GM23338 (cell line): ENCODE measurements at regions not wholly inside any gene's neighbourhood (a gene's known extent, or its start where the extent isn't known, plus 50 kb on each side); places are given as distances from the start of the nearest gene placed in this dataset.

Source experiments
- ATAC-seq: fragments of 200-7000 bp; cut with Tn5 transposase; 3 replicates; pipeline ENCODE4 v1.9.1; 2020
- DNase-seq: peaks from one replicate; pipeline ENCODE4 v3.0.0-alpha.2; 2015; ENCODE audit warnings: low spot score
- H2AFZ ChIP-seq: fragments of 200-600 bp; sonication (generic); 2 replicates; pipeline ENCODE4 v1.8.0; 2016; ENCODE audit warnings: antibody characterized with exemption, mild to moderate bottlenecking, moderate library complexity
- H3F3A ChIP-seq: fragments of 200-600 bp; sonication (generic); replicated peaks from 2 replicates; pipeline ENCODE4 v1.8.0; 2017; ENCODE audit warnings: antibody characterized with exemption, mixed run types, low read depth
- H3K27ac ChIP-seq: fragments of 200-600 bp; sonication (generic); 2 replicates; pipeline ENCODE4 v1.6.1; 2016; ENCODE audit warnings: low read depth
- H3K27me3 ChIP-seq: fragments of 200-600 bp; sonication (generic); 2 replicates; pipeline ENCODE4 v1.8.0; 2016; ENCODE audit warnings: mild to moderate bottlenecking, mixed run types, moderate library complexity; ENCODE audit not compliant: insufficient read depth
- H3K36me3 ChIP-seq: fragments of 200-600 bp; sonication (generic); 2 replicates; pipeline ENCODE4 v1.8.0; 2016; ENCODE audit warnings: mild to moderate bottlenecking; ENCODE audit not compliant: insufficient read depth
- H3K4me1 ChIP-seq: fragments of 200-600 bp; sonication (generic); 2 replicates; pipeline ENCODE4 v1.8.0; 2016; ENCODE audit warnings: mild to moderate bottlenecking, moderate library complexity; ENCODE audit not compliant: insufficient read depth
- H3K4me2 ChIP-seq: fragments of 200-600 bp; sonication (generic); 2 replicates; pipeline ENCODE4 v1.7.1; 2017; ENCODE audit warnings: mixed run types
- H3K4me3 ChIP-seq: fragments of 200-600 bp; sonication (generic); 2 replicates; pipeline ENCODE4 v1.6.1; 2016; ENCODE audit warnings: mixed run types
- H3K79me2 ChIP-seq: fragments of 200-600 bp; sonication (generic); replicated peaks from 2 replicates; pipeline ENCODE4 v1.8.0; 2017; ENCODE audit warnings: mild to moderate bottlenecking; ENCODE audit not compliant: insufficient read depth
- H3K9me2 ChIP-seq: fragments of 200-600 bp; sonication (generic); 2 replicates; pipeline ENCODE4 v1.8.0; 2017; ENCODE audit not compliant: insufficient read depth
- H4K20me1 ChIP-seq: fragments of 200-600 bp; sonication (generic); replicated peaks from 2 replicates; pipeline ENCODE4 v1.8.0; 2017; ENCODE audit warnings: mild to moderate bottlenecking; ENCODE audit not compliant: insufficient read depth
- H3K27ac Mint-ChIP-seq: 2 replicates; pipeline ENCODE4 v1.8.0; 2020; ENCODE audit warnings: inconsistent platforms, mild to moderate bottlenecking, moderate library complexity, mixed read lengths
- H3K27me3 Mint-ChIP-seq: 3 replicates; pipeline ENCODE4 v1.8.0; 2022; ENCODE audit warnings: low read depth, mild to moderate bottlenecking, moderate library complexity, mixed read lengths, inconsistent platforms; ENCODE audit not compliant: insufficient read depth, poor library complexity
- H3K36me3 Mint-ChIP-seq: 3 replicates; pipeline ENCODE4 v1.8.0; 2021; ENCODE audit warnings: low read depth, mild to moderate bottlenecking, inconsistent platforms, moderate library complexity, mixed read lengths
- H3K4me1 Mint-ChIP-seq: 3 replicates; pipeline ENCODE4 v1.8.0; 2020; ENCODE audit warnings: mild to moderate bottlenecking, inconsistent platforms, mixed read lengths
- H3K4me3 Mint-ChIP-seq: 3 replicates; pipeline ENCODE4 v1.8.0; 2021; ENCODE audit warnings: moderate library complexity, mild to moderate bottlenecking, inconsistent platforms, mixed read lengths
- H3K9me3 Mint-ChIP-seq: 3 replicates; pipeline ENCODE4 v1.8.0; 2020; ENCODE audit warnings: moderate library complexity, mild to moderate bottlenecking, inconsistent platforms, mixed read lengths
- CREB1 ChIP-seq: fragments of 250-450 bp; sonication (Bioruptor Pico); IDR thresholded peaks from 2 replicates; pipeline ENCODE4 v1.5.0; 2020; ENCODE audit warnings: low read depth, mild to moderate bottlenecking, moderate library complexity
- EZH2 ChIP-seq: fragments of 200-600 bp; sonication (generic); IDR thresholded peaks from one replicate; pipeline ENCODE4 v1.8.0; 2017; ENCODE audit warnings: antibody characterized with exemption, mild to moderate bottlenecking, low read depth; ENCODE audit not compliant: unreplicated experiment
- EZH2phosphoT487 ChIP-seq: fragments of 200-600 bp; sonication (generic); IDR thresholded peaks from one replicate; pipeline ENCODE4 v1.8.1; 2018; ENCODE audit warnings: antibody characterized with exemption; ENCODE audit not compliant: unreplicated experiment
- JUNB ChIP-seq: IDR thresholded peaks from one replicate; pipeline ENCODE4 v1.6.1; 2016; ENCODE audit warnings: antibody characterized with exemption; ENCODE audit not compliant: unreplicated experiment
- NANOG ChIP-seq: IDR thresholded peaks from 2 replicates; pipeline ENCODE4 v1.6.1; 2016; ENCODE audit warnings: antibody characterized with exemption, borderline replicate concordance
- POLR2AphosphoS5 ChIP-seq: IDR thresholded peaks from 2 replicates; pipeline ENCODE4 v1.6.1; 2016; ENCODE audit warnings: antibody characterized with exemption, low read depth
- STAT1 ChIP-seq: IDR thresholded peaks from one replicate; pipeline ENCODE4 v1.6.1; 2016; ENCODE audit warnings: antibody characterized with exemption; ENCODE audit not compliant: unreplicated experiment
- ZNF114 ChIP-seq: fragments of 250-450 bp; sonication (Bioruptor Pico); IDR thresholded peaks from 2 replicates; pipeline ENCODE4 v1.5.0; 2020; ENCODE audit warnings: mild to moderate bottlenecking, moderate library complexity
- ZNF331 ChIP-seq: fragments of 250-450 bp; sonication (Bioruptor Pico); IDR thresholded peaks from 2 replicates; pipeline ENCODE4 v1.5.0; 2020; ENCODE audit warnings: low read depth, mild to moderate bottlenecking, moderate library complexity
- TF ChIP-seq, protein P1 (sequence below): fragments of 250-450 bp; sonication (Bioruptor Pico); IDR thresholded peaks from 2 replicates; pipeline ENCODE4 v1.5.0; 2020; ENCODE audit warnings: mild to moderate bottlenecking, moderate library complexity
- TF ChIP-seq, protein P2 (sequence below): IDR thresholded peaks from 2 replicates; pipeline ENCODE4 v1.6.1; 2016; ENCODE audit warnings: antibody characterized with exemption
- TF ChIP-seq, protein P3 (sequence below): IDR thresholded peaks from one replicate; pipeline ENCODE4 v1.6.1; 2018; ENCODE audit warnings: antibody characterized with exemption; ENCODE audit not compliant: unreplicated experiment
- TF ChIP-seq, protein P4 (sequence below), 2 experiments: fragments of 200-600 bp in 1 of 2; sonication (generic) in 1 of 2; conservative IDR thresholded peaks; 2 replicates each; pipeline versions ENCODE4 v1.5.1 to v1.6.1; 2016 to 2017; ENCODE audit warnings: antibody characterized with exemption in 2 of 2, low read depth in 2 of 2, mild to moderate bottlenecking in 2 of 2, moderate library complexity in 1 of 2

DNA sequence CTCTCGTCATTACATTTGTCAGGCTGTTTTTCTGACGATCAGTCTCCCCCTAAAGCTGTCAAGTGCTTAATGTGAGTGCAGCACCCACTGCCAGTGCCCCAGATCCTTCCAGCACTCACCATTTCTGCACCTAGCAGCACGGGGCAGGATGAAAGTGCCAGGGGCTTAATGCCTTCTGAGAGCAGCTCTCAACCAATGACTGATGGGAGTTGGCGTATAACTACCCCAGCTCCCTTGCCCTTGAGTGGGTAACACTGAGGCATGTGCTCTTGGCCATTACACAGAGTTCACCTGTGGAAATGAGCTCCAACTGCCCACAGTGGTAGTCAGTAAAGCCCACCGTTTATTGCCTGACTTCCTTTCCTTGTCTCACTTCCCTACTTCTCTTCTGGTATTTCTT, 226.2 kb upstream of the BCOR start:
- peaks cover 6% of the 10 kb centered on the region for H3K27me3 Mint-ChIP-seq
- no peak overlapping the region for H3K4me2 ChIP-seq
- no peak overlapping the region for H2AFZ ChIP-seq
- H3K9me2 ChIP-seq: no peaks in the 10 kb centered on the region
- DNase-seq: no peak
- TF ChIP-seq POLR2AphosphoS5 (no peak), ZNF114 (CRISPR knock-in tag) (no peak), EZH2phosphoT487 (no peak), ZNF331 (CRISPR knock-in tag) (no peak), NANOG (no peak), CREB1 (no peak), STAT1 (no peak), EZH2 (no peak), JUNB (no peak)
- TF ChIP-seq, protein P1, sequence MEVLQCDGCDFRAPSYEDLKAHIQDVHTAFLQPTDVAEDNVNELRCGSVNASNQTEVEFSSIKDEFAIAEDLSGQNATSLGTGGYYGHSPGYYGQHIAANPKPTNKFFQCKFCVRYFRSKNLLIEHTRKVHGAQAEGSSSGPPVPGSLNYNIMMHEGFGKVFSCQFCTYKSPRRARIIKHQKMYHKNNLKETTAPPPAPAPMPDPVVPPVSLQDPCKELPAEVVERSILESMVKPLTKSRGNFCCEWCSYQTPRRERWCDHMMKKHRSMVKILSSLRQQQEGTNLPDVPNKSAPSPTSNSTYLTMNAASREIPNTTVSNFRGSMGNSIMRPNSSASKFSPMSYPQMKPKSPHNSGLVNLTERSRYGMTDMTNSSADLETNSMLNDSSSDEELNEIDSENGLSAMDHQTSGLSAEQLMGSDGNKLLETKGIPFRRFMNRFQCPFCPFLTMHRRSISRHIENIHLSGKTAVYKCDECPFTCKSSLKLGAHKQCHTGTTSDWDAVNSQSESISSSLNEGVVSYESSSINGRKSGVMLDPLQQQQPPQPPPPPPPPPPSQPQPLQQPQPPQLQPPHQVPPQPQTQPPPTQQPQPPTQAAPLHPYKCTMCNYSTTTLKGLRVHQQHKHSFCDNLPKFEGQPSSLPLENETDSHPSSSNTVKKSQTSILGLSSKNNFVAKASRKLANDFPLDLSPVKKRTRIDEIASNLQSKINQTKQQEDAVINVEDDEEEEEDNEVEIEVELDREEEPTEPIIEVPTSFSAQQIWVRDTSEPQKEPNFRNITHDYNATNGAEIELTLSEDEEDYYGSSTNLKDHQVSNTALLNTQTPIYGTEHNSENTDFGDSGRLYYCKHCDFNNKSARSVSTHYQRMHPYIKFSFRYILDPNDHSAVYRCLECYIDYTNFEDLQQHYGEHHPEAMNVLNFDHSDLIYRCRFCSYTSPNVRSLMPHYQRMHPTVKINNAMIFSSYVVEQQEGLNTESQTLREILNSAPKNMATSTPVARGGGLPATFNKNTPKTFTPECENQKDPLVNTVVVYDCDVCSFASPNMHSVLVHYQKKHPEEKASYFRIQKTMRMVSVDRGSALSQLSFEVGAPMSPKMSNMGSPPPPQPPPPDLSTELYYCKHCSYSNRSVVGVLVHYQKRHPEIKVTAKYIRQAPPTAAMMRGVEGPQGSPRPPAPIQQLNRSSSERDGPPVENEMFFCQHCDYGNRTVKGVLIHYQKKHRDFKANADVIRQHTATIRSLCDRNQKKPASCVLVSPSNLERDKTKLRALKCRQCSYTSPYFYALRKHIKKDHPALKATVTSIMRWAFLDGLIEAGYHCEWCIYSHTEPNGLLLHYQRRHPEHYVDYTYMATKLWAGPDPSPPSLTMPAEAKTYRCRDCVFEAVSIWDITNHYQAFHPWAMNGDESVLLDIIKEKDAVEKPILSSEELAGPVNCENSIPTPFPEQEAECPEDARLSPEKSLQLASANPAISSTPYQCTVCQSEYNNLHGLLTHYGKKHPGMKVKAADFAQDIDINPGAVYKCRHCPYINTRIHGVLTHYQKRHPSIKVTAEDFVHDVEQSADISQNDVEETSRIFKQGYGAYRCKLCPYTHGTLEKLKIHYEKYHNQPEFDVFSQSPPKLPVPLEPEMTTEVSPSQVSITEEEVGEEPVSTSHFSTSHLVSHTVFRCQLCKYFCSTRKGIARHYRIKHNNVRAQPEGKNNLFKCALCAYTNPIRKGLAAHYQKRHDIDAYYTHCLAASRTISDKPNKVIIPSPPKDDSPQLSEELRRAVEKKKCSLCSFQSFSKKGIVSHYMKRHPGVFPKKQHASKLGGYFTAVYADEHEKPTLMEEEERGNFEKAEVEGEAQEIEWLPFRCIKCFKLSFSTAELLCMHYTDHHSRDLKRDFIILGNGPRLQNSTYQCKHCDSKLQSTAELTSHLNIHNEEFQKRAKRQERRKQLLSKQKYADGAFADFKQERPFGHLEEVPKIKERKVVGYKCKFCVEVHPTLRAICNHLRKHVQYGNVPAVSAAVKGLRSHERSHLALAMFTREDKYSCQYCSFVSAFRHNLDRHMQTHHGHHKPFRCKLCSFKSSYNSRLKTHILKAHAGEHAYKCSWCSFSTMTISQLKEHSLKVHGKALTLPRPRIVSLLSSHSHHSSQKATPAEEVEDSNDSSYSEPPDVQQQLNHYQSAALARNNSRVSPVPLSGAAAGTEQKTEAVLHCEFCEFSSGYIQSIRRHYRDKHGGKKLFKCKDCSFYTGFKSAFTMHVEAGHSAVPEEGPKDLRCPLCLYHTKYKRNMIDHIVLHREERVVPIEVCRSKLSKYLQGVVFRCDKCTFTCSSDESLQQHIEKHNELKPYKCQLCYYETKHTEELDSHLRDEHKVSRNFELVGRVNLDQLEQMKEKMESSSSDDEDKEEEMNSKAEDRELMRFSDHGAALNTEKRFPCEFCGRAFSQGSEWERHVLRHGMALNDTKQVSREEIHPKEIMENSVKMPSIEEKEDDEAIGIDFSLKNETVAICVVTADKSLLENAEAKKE (CRISPR knock-in tag): no peak
- TF ChIP-seq, protein P2, sequence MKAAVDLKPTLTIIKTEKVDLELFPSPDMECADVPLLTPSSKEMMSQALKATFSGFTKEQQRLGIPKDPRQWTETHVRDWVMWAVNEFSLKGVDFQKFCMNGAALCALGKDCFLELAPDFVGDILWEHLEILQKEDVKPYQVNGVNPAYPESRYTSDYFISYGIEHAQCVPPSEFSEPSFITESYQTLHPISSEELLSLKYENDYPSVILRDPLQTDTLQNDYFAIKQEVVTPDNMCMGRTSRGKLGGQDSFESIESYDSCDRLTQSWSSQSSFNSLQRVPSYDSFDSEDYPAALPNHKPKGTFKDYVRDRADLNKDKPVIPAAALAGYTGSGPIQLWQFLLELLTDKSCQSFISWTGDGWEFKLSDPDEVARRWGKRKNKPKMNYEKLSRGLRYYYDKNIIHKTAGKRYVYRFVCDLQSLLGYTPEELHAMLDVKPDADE: no peak
- TF ChIP-seq, protein P3, sequence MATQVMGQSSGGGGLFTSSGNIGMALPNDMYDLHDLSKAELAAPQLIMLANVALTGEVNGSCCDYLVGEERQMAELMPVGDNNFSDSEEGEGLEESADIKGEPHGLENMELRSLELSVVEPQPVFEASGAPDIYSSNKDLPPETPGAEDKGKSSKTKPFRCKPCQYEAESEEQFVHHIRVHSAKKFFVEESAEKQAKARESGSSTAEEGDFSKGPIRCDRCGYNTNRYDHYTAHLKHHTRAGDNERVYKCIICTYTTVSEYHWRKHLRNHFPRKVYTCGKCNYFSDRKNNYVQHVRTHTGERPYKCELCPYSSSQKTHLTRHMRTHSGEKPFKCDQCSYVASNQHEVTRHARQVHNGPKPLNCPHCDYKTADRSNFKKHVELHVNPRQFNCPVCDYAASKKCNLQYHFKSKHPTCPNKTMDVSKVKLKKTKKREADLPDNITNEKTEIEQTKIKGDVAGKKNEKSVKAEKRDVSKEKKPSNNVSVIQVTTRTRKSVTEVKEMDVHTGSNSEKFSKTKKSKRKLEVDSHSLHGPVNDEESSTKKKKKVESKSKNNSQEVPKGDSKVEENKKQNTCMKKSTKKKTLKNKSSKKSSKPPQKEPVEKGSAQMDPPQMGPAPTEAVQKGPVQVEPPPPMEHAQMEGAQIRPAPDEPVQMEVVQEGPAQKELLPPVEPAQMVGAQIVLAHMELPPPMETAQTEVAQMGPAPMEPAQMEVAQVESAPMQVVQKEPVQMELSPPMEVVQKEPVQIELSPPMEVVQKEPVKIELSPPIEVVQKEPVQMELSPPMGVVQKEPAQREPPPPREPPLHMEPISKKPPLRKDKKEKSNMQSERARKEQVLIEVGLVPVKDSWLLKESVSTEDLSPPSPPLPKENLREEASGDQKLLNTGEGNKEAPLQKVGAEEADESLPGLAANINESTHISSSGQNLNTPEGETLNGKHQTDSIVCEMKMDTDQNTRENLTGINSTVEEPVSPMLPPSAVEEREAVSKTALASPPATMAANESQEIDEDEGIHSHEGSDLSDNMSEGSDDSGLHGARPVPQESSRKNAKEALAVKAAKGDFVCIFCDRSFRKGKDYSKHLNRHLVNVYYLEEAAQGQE: no peak
- TF ChIP-seq, protein P4, sequence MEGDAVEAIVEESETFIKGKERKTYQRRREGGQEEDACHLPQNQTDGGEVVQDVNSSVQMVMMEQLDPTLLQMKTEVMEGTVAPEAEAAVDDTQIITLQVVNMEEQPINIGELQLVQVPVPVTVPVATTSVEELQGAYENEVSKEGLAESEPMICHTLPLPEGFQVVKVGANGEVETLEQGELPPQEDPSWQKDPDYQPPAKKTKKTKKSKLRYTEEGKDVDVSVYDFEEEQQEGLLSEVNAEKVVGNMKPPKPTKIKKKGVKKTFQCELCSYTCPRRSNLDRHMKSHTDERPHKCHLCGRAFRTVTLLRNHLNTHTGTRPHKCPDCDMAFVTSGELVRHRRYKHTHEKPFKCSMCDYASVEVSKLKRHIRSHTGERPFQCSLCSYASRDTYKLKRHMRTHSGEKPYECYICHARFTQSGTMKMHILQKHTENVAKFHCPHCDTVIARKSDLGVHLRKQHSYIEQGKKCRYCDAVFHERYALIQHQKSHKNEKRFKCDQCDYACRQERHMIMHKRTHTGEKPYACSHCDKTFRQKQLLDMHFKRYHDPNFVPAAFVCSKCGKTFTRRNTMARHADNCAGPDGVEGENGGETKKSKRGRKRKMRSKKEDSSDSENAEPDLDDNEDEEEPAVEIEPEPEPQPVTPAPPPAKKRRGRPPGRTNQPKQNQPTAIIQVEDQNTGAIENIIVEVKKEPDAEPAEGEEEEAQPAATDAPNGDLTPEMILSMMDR (conservative IDR thresholded peaks at IDR 0.05; ENCODE audit: low read depth in 2 of 2): no peak
- H3K27me3 ChIP-seq: no peaks in the 10 kb centered on the region
- peaks cover 9% of the 10 kb centered on the region for H3K36me3 Mint-ChIP-seq
- no peaks in the 10 kb centered on the region for H4K20me1 ChIP-seq
- H3K36me3 ChIP-seq: no peaks in the 10 kb centered on the region
- no peak overlapping the region for H3K27ac ChIP-seq
- H3K9me3 Mint-ChIP-seq: peaks cover 8% of the 10 kb centered on the region; the same call in 1 of the 3 replicates
- no peak overlapping the region for H3K4me3 Mint-ChIP-seq
- no peak for ATAC-seq
- no peaks in the 10 kb centered on the region for H3K79me2 ChIP-seq
- peaks cover 4% of the 10 kb centered on the region; the same call in 1 of the 3 replicates for H3K4me1 Mint-ChIP-seq
- no peak overlapping the region for H3K4me3 ChIP-seq
- H3F3A ChIP-seq: no peaks in the 10 kb centered on the region
- H3K4me1 ChIP-seq: no peaks in the 10 kb centered on the region
- H3K27ac Mint-ChIP-seq: no peak overlapping the region
